BJ (cell line): ENCODE measurements at regions not wholly inside any gene's neighbourhood (a gene's known extent, or its start where the extent isn't known, plus 50 kb on each side); places are given as distances from the start of the nearest gene placed in this dataset.

Source experiments
- CTCF ChIA-PET: fragments of 350-600 bp; formaldehyde crosslinking; extraction: SDS; loops from one replicate; lab custom pipeline; 2021; ENCODE audit warnings: antibody characterized with exemption, inconsistent platforms; lab: Yijun Ruan, JAX
- POLR2A ChIA-PET: fragments of 300-600 bp; sonication (Branson Sonifier 250); formaldehyde crosslinking; extraction: SDS; loops from one replicate; lab custom pipeline; 2021; ENCODE audit warnings: antibody characterized with exemption; lab: Charles Lee
- DNase-seq: peaks from one replicate; pipeline ENCODE4 v3.0.0-alpha.2; 2011; ENCODE audit warnings: low read depth
- H3K27me3 ChIP-seq: 2 replicates; pipeline ENCODE4 v1.6.0; 2011; ENCODE audit warnings: low read length; ENCODE audit not compliant: control insufficient read depth, insufficient read depth
- H3K36me3 ChIP-seq: 2 replicates; pipeline ENCODE4 v1.5.1; 2011; ENCODE audit warnings: low read length; ENCODE audit not compliant: control insufficient read depth, insufficient read depth
- H3K4me3 ChIP-seq: 2 replicates; pipeline ENCODE4 v1.5.1; 2011; ENCODE audit warnings: low read depth, mild to moderate bottlenecking, control low read depth, low read length
- CTCF ChIP-seq: IDR thresholded peaks from 2 replicates; pipeline ENCODE4 v1.5.1; 2011; ENCODE audit warnings: low read depth, mild to moderate bottlenecking, control low read depth, inconsistent platforms, low read length, moderate library complexity; ENCODE audit not compliant: insufficient read depth

- TF ChIP-seq CTCF = no peak
- Histone ChIP-seq H3K27me3 (no peaks in the 10 kb centered on the region), H3K36me3 (no peaks in the 10 kb centered on the region), H3K4me3 (no peak overlapping the region)
- ChIA-PET CTCF (no interaction called here), POLR2A (no interaction called here)
- DNase-seq = no peak
Observed at GRCh38 chr1:163668472-163668871, 346.7 kb downstream of the NUF2 start.

- H3K27me3 ChIP-seq = no peaks in the 10 kb centered on the region
- no peaks in the 10 kb centered on the region for H3K36me3 ChIP-seq
- no peak for DNase-seq
- ChIA-PET CTCF (no interaction called here), POLR2A (no interaction called here)
- TF ChIP-seq CTCF = no peak
- H3K4me3 ChIP-seq = no peak overlapping the region
Observed at GRCh38 chr1:163670989-163671757, 349.4 kb downstream of the NUF2 start.

GRCh38 chr1:163672976-163673758 lies 351.4 kb downstream of the NUF2 start:
- H3K27me3 ChIP-seq = no peaks in the 10 kb centered on the region
- DNase-seq = no peak
- CTCF ChIA-PET = interaction anchor here (0.6 to 0.7 kb wide), 3 partner anchors 10 to 418 kb away, joined by 3 read pairs; no protein-coding TSS in a partner anchor
- POLR2A ChIA-PET = no interaction called here
- no peak overlapping the region for H3K4me3 ChIP-seq
- TF ChIP-seq CTCF = no peak
- H3K36me3 ChIP-seq = no peaks in the 10 kb centered on the region

- Histone ChIP-seq H3K27me3 (no peaks in the 10 kb centered on the region), H3K4me3 (no peak overlapping the region), H3K36me3 (no peaks in the 10 kb centered on the region)
- no peak for TF ChIP-seq CTCF
- CTCF ChIA-PET = interaction anchor here (0.6 to 0.7 kb wide), 3 partner anchors 11 to 417 kb away, joined by 3 read pairs; no protein-coding TSS in a partner anchor
- POLR2A ChIA-PET = no interaction called here
- peak; percentile 76 for DNase-seq
Observed at GRCh38 chr1:163673759-163674151, 352.0 kb downstream of the NUF2 start.

GRCh38 chr1:163674236-163674635 lies 352.5 kb downstream of the NUF2 start:
- Histone ChIP-seq H3K36me3 (no peaks in the 10 kb centered on the region), H3K27me3 (no peaks in the 10 kb centered on the region), H3K4me3 (no peak overlapping the region)
- no peak for TF ChIP-seq CTCF
- POLR2A ChIA-PET = no interaction called here
- DNase-seq = no peak
- CTCF ChIA-PET = no interaction called here
